HUES64 (cell line): ENCODE measurements at regions not wholly inside any gene's neighbourhood (a gene's known extent, or its start where the extent isn't known, plus 50 kb on each side); places are given as distances from the start of the nearest gene placed in this dataset.

Source experiments
- H3K27ac ChIP-seq: 2 replicates; pipeline ENCODE4 v1.7.0; 2013; ENCODE audit warnings: low read depth, low read length, inconsistent platforms
- H3K27me3 ChIP-seq: 2 replicates; pipeline ENCODE4 v1.6.1; 2013; ENCODE audit warnings: mild to moderate bottlenecking, low read length; ENCODE audit not compliant: insufficient read depth
- H3K36me3 ChIP-seq: 2 replicates; pipeline ENCODE4 v1.6.1; 2013; ENCODE audit warnings: mild to moderate bottlenecking, low read length; ENCODE audit not compliant: insufficient read depth
- H3K4me1 ChIP-seq: 2 replicates; pipeline ENCODE4 v1.6.1; 2013; ENCODE audit warnings: mild to moderate bottlenecking, low read length, moderate library complexity; ENCODE audit not compliant: insufficient read depth
- H3K4me3 ChIP-seq: 2 replicates; pipeline ENCODE4 v1.5.1; 2013; ENCODE audit warnings: mild to moderate bottlenecking, low read length, moderate library complexity
- H3K9ac ChIP-seq: 2 replicates; pipeline ENCODE4 v1.6.1; 2013; ENCODE audit warnings: mild to moderate bottlenecking, low read depth, low read length
- H3K9me3 ChIP-seq: 2 replicates; pipeline ENCODE4 v1.6.1; 2013; ENCODE audit warnings: low read depth, low read length; ENCODE audit not compliant: insufficient read depth
- WGBS: fragments of 150-250, 120-280 bp; methylation state at CpG from one replicate; pipeline ENCODE4 v1.1.7; 2013; ENCODE audit warnings: missing lambda C conversion rate; 5-methylcytosine and 5-hydroxymethylcytosine counted together

GRCh38 chr1:228850141-228851100 lies 115.1 kb downstream of the RHOU start:
- H3K4me3 ChIP-seq = no peak overlapping the region
- H3K4me1 ChIP-seq = peaks cover 26% of the 10 kb centered on the region
- no peaks in the 10 kb centered on the region for H3K36me3 ChIP-seq
- no peaks in the 10 kb centered on the region for H3K27me3 ChIP-seq
- H3K9ac ChIP-seq = no peak overlapping the region
- H3K9me3 ChIP-seq = peaks cover 18% of the 10 kb centered on the region; the same call in 1 of the 2 replicates
- WGBS = 90% methylated on average over 11 of the region's 11 CpGs
- H3K27ac ChIP-seq = no peak overlapping the region

GRCh38 chr1:228851193-228851592 lies 115.9 kb downstream of the RHOU start:
- H3K27me3 ChIP-seq = no peaks in the 10 kb centered on the region
- no peak overlapping the region for H3K9ac ChIP-seq
- no peak overlapping the region for H3K27ac ChIP-seq
- 98% methylated on average over 5 of the region's 5 CpGs for WGBS
- H3K4me1 ChIP-seq = peaks cover 26% of the 10 kb centered on the region
- H3K4me3 ChIP-seq = no peak overlapping the region
- peaks cover 18% of the 10 kb centered on the region; the same call in 1 of the 2 replicates for H3K9me3 ChIP-seq
- H3K36me3 ChIP-seq = no peaks in the 10 kb centered on the region

GRCh38 chr1:228851618-228852017 lies 116.3 kb downstream of the RHOU start:
- Histone ChIP-seq H3K27me3 (no peaks in the 10 kb centered on the region), H3K4me1 (peaks cover 26% of the 10 kb centered on the region), H3K27ac (no peak overlapping the region), H3K9ac (no peak overlapping the region), H3K36me3 (no peaks in the 10 kb centered on the region), H3K9me3 (peaks cover 18% of the 10 kb centered on the region; the same call in 1 of the 2 replicates), H3K4me3 (no peak overlapping the region)
- 97% methylated on average over 6 of the region's 6 CpGs for WGBS

- H3K4me1 ChIP-seq = peaks cover 26% of the 10 kb centered on the region
- no peak overlapping the region for H3K4me3 ChIP-seq
- no peaks in the 10 kb centered on the region for H3K27me3 ChIP-seq
- no peak overlapping the region for H3K27ac ChIP-seq
- peaks cover 18% of the 10 kb centered on the region; the same call in 1 of the 2 replicates for H3K9me3 ChIP-seq
- no peaks in the 10 kb centered on the region for H3K36me3 ChIP-seq
- WGBS = 89% methylated on average over 4 of the region's 4 CpGs
- no peak overlapping the region for H3K9ac ChIP-seq
These were observed 116.7 kb downstream of the RHOU start for GRCh38 chr1:228852024-228852423.

- no peak overlapping the region for H3K4me3 ChIP-seq
- no peaks in the 10 kb centered on the region for H3K27me3 ChIP-seq
- no peaks in the 10 kb centered on the region for H3K36me3 ChIP-seq
- peaks cover 26% of the 10 kb centered on the region for H3K4me1 ChIP-seq
- peaks cover 18% of the 10 kb centered on the region; the same call in 1 of the 2 replicates for H3K9me3 ChIP-seq
- no peak overlapping the region for H3K27ac ChIP-seq
- WGBS = 92% methylated on average over 3 of the region's 3 CpGs
- H3K9ac ChIP-seq = no peak overlapping the region
These were observed 117.3 kb downstream of the RHOU start for GRCh38 chr1:228852511-228853088.

- peak overlapping the region; percentile 74; the same call in 1 of the 2 replicates for H3K27ac ChIP-seq
- peaks cover 26% of the 10 kb centered on the region for H3K4me1 ChIP-seq
- peaks cover 18% of the 10 kb centered on the region; the same call in 1 of the 2 replicates for H3K9me3 ChIP-seq
- H3K36me3 ChIP-seq = no peaks in the 10 kb centered on the region
- WGBS = 29% methylated on average over 1 of the region's 2 CpGs
- H3K9ac ChIP-seq = no peak overlapping the region
- no peak overlapping the region for H3K4me3 ChIP-seq
- H3K27me3 ChIP-seq = no peaks in the 10 kb centered on the region
These were observed 117.9 kb downstream of the RHOU start for GRCh38 chr1:228853191-228853590.

- no peak overlapping the region for H3K9ac ChIP-seq
- WGBS = no CpG with 5 or more reads among the region's 1 CpG
- no peak overlapping the region for H3K4me3 ChIP-seq
- no peaks in the 10 kb centered on the region for H3K27me3 ChIP-seq
- H3K36me3 ChIP-seq = no peaks in the 10 kb centered on the region
- peaks cover 18% of the 10 kb centered on the region; the same call in 1 of the 2 replicates for H3K9me3 ChIP-seq
- H3K4me1 ChIP-seq = peaks cover 23% of the 10 kb centered on the region
- peak overlapping the region; percentile 74; the same call in 1 of the 2 replicates for H3K27ac ChIP-seq
These were observed 118.4 kb downstream of the RHOU start for GRCh38 chr1:228853637-228854036.

- Histone ChIP-seq H3K27ac (no peak overlapping the region), H3K4me1 (peaks cover 15% of the 10 kb centered on the region), H3K9ac (no peak overlapping the region), H3K9me3 (peaks cover 14% of the 10 kb centered on the region; the same call in 1 of the 2 replicates), H3K27me3 (no peaks in the 10 kb centered on the region), H3K36me3 (no peaks in the 10 kb centered on the region), H3K4me3 (no peak overlapping the region)
- WGBS = 100% methylated on average over 2 of the region's 3 CpGs
These were observed 119.6 kb downstream of the RHOU start for GRCh38 chr1:228854907-228855306.

- no peak overlapping the region for H3K9ac ChIP-seq
- H3K27ac ChIP-seq = no peak overlapping the region
- H3K36me3 ChIP-seq = no peaks in the 10 kb centered on the region
- no peak overlapping the region for H3K4me3 ChIP-seq
- peaks cover 15% of the 10 kb centered on the region for H3K4me1 ChIP-seq
- H3K9me3 ChIP-seq = no peaks in the 10 kb centered on the region
- no peaks in the 10 kb centered on the region for H3K27me3 ChIP-seq
These were observed 122.3 kb downstream of the RHOU start for GRCh38 chr1:228857611-228858010.

GRCh38 chr1:228860911-228861831 lies 125.9 kb downstream of the RHOU start:
- Histone ChIP-seq H3K36me3 (no peaks in the 10 kb centered on the region), H3K27ac (no peak overlapping the region), H3K27me3 (no peaks in the 10 kb centered on the region), H3K4me1 (peaks cover 17% of the 10 kb centered on the region), H3K9ac (no peak overlapping the region), H3K4me3 (no peak overlapping the region), H3K9me3 (no peaks in the 10 kb centered on the region)
- 92% methylated on average over 16 of the region's 16 CpGs for WGBS
